ENCODE measurements at regions not wholly inside any gene's neighbourhood (a gene's known extent, or its start where the extent isn't known, plus 50 kb on each side); places are given as distances from the start of the nearest gene placed in this dataset.

GRCh38 chr2:150012986-150013385 is 425.4 kb upstream of the MMADHC start:
- no peaks in the 10 kb centered on the region for H3K27me3 Mint-ChIP-seq (ENCODE audit: low read depth)
- no peak overlapping the region for H3K4me3 Mint-ChIP-seq
- TF ChIP-seq CTCF (conservative IDR thresholded peaks at IDR 0.05): no peak
- H3K4me1 Mint-ChIP-seq: no peaks in the 10 kb centered on the region
- peaks cover 7% of the 10 kb centered on the region for H3K9me3 Mint-ChIP-seq
- no peak overlapping the region for H3K27ac Mint-ChIP-seq (ENCODE audit: unreplicated experiment)
- H3K36me3 Mint-ChIP-seq (ENCODE audit: low read depth): peaks cover 2% of the 10 kb centered on the region
- DNase-seq (ENCODE audit: low read depth, low spot score): no peak

GRCh38 chr2:150011161-150011730 is 423.7 kb upstream of the MMADHC start:
- Mint-ChIP-seq H3K27me3 (ENCODE audit: low read depth) (no peaks in the 10 kb centered on the region), H3K36me3 (ENCODE audit: low read depth) (peaks cover 2% of the 10 kb centered on the region), H3K9me3 (peaks cover 7% of the 10 kb centered on the region), H3K4me1 (no peaks in the 10 kb centered on the region), H3K4me3 (no peak overlapping the region), H3K27ac (ENCODE audit: unreplicated experiment) (no peak overlapping the region)
- DNase-seq (ENCODE audit: low read depth, low spot score): no peak
- TF ChIP-seq CTCF (conservative IDR thresholded peaks at IDR 0.05): no peak

GRCh38 chr2:150008901-150009300 is 421.3 kb upstream of the MMADHC start:
- no peaks in the 10 kb centered on the region for H3K36me3 Mint-ChIP-seq (ENCODE audit: low read depth)
- no peak for DNase-seq (ENCODE audit: low read depth, low spot score)
- H3K27me3 Mint-ChIP-seq (ENCODE audit: low read depth): no peaks in the 10 kb centered on the region
- no peak overlapping the region for H3K4me3 Mint-ChIP-seq
- no peaks in the 10 kb centered on the region for H3K4me1 Mint-ChIP-seq
- peaks cover 3% of the 10 kb centered on the region for H3K9me3 Mint-ChIP-seq
- TF ChIP-seq CTCF (conservative IDR thresholded peaks at IDR 0.05): no peak
- no peak overlapping the region for H3K27ac Mint-ChIP-seq (ENCODE audit: unreplicated experiment)

GRCh38 chr2:150007815-150008430 is 420.3 kb upstream of the MMADHC start:
- Mint-ChIP-seq H3K27ac (ENCODE audit: unreplicated experiment) (no peak overlapping the region), H3K4me1 (no peaks in the 10 kb centered on the region), H3K36me3 (ENCODE audit: low read depth) (no peaks in the 10 kb centered on the region), H3K27me3 (ENCODE audit: low read depth) (no peaks in the 10 kb centered on the region), H3K4me3 (no peak overlapping the region), H3K9me3 (peaks cover 3% of the 10 kb centered on the region)
- TF ChIP-seq CTCF (conservative IDR thresholded peaks at IDR 0.05): no peak
- DNase-seq (ENCODE audit: low read depth, low spot score): no peak

GRCh38 chr2:150006591-150006990 is 419.0 kb upstream of the MMADHC start:
- DNase-seq (ENCODE audit: low read depth, low spot score): no peak
- Mint-ChIP-seq H3K9me3 (no peaks in the 10 kb centered on the region), H3K27me3 (ENCODE audit: low read depth) (no peaks in the 10 kb centered on the region), H3K36me3 (ENCODE audit: low read depth) (no peaks in the 10 kb centered on the region), H3K4me1 (peaks cover 6% of the 10 kb centered on the region), H3K27ac (ENCODE audit: unreplicated experiment) (no peak overlapping the region), H3K4me3 (no peak overlapping the region)
- no peak for TF ChIP-seq CTCF (conservative IDR thresholded peaks at IDR 0.05)
